Lower lobe of right lung (tissue), 2 donors: ENCODE measurements at regions not wholly inside any gene's neighbourhood (a gene's known extent, or its start where the extent isn't known, plus 50 kb on each side); places are given as distances from the start of the nearest gene placed in this dataset.
"Not testable (repeated sequence)": the region's sequence is repeated elsewhere in the genome, so short reads cannot be mapped to it uniquely, and the experiment has no call there.

ENCODE experiments used
- ATAC-seq, 2 donors: fragments of 200-7000 bp; cut with Tn5 transposase; one replicate each; pipeline ENCODE4 v1.9.1; 2020 to 2022; ENCODE audit warnings: mild to moderate bottlenecking in 2 of 2, moderate library complexity in 2 of 2
- DNase-seq: peaks from one replicate; pipeline ENCODE4 v3.0.0-alpha.2; 2020
- H3K27ac ChIP-seq: fragments of 200-600 bp; one replicate; pipeline ENCODE4 v1.8.0; 2022
- H3K27me3 ChIP-seq: fragments of 200-600 bp; one replicate; pipeline ENCODE4 v1.8.0; 2022; ENCODE audit warnings: low read depth
- H3K36me3 ChIP-seq: fragments of 200-600 bp; one replicate; pipeline ENCODE4 v1.8.0; 2022; ENCODE audit warnings: mild to moderate bottlenecking
- H3K4me1 ChIP-seq: fragments of 200-600 bp; one replicate; pipeline ENCODE4 v1.8.0; 2022
- H3K4me3 ChIP-seq: fragments of 200-600 bp; one replicate; pipeline ENCODE4 v1.8.0; 2022; ENCODE audit warnings: mild to moderate bottlenecking
- H3K9me3 ChIP-seq: fragments of 200-600 bp; one replicate; pipeline ENCODE4 v1.8.0; 2022
- intact Hi-C: fragments of 100-400 bp; cut with DNase I; formaldehyde crosslinking; loops from one replicate; pipeline ENCODE4 v1.11.0; 2022
- TF ChIP-seq, protein P1 (sequence below): fragments of 200-600 bp; IDR thresholded peaks from one replicate; pipeline ENCODE4 v1.8.0; 2022; ENCODE audit warnings: antibody characterized with exemption, mild to moderate bottlenecking
- donor health status: DM: no; HTN: yes; CAD: no; lungs with severe emphysema.

DNA sequence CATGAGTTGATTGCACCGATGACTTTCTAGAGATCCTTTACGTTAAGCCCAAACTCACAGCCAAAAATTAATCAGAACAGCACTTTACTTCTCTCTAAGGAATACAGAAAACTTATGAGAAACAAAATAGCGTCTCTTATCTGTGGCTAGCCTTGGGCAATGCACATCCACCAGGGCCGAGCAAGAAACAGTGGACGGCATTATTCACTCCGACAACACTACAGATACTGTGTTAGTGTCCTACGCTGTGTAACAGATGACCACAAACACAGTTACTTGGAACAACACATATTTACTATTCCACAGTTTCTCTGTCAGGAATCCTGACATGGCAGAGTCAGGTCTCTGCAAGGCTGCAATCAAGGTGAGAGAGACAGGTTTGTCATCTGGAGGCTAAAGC is 598.3 kb upstream of the ADARB2 start:
- Histone ChIP-seq H3K36me3 (no peaks in the 10 kb centered on the region), H3K27ac (no peak overlapping the region), H3K4me1 (no peaks in the 10 kb centered on the region), H3K27me3 (no peaks in the 10 kb centered on the region), H3K4me3 (no peak overlapping the region), H3K9me3 (no peaks in the 10 kb centered on the region)
- intact Hi-C loops = no loop called here
- TF ChIP-seq, protein P1, sequence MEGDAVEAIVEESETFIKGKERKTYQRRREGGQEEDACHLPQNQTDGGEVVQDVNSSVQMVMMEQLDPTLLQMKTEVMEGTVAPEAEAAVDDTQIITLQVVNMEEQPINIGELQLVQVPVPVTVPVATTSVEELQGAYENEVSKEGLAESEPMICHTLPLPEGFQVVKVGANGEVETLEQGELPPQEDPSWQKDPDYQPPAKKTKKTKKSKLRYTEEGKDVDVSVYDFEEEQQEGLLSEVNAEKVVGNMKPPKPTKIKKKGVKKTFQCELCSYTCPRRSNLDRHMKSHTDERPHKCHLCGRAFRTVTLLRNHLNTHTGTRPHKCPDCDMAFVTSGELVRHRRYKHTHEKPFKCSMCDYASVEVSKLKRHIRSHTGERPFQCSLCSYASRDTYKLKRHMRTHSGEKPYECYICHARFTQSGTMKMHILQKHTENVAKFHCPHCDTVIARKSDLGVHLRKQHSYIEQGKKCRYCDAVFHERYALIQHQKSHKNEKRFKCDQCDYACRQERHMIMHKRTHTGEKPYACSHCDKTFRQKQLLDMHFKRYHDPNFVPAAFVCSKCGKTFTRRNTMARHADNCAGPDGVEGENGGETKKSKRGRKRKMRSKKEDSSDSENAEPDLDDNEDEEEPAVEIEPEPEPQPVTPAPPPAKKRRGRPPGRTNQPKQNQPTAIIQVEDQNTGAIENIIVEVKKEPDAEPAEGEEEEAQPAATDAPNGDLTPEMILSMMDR = no peak
- ATAC-seq = no peak
- DNase-seq = no peak

DNA sequence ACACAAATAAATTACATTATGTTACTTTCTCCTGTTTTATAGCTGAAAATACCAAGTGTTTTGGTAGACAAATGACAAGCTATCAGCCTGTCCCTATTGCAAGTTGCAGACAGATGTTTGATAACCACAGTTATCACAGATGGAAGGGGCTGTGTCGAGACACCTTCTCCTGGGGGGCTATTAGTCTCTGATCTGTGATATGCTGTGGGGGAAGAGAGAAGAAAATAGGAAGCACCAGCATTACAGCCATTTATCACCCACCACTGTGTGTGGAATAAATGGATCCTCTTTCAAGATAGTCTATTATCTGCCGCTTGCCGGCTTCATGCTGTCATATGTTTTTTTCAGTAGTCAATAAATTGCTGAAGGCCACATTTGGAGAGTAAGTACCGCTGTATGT is 597.2 kb upstream of the ADARB2 start:
- H3K9me3 ChIP-seq = no peaks in the 10 kb centered on the region
- no peak overlapping the region for H3K4me3 ChIP-seq
- H3K36me3 ChIP-seq = no peaks in the 10 kb centered on the region
- TF ChIP-seq, protein P1 = no peak
- H3K27me3 ChIP-seq = no peaks in the 10 kb centered on the region
- no peak overlapping the region for H3K27ac ChIP-seq
- H3K4me1 ChIP-seq = no peaks in the 10 kb centered on the region
- intact Hi-C loops = no loop called here
- no peak for ATAC-seq
- DNase-seq = no peak

DNA sequence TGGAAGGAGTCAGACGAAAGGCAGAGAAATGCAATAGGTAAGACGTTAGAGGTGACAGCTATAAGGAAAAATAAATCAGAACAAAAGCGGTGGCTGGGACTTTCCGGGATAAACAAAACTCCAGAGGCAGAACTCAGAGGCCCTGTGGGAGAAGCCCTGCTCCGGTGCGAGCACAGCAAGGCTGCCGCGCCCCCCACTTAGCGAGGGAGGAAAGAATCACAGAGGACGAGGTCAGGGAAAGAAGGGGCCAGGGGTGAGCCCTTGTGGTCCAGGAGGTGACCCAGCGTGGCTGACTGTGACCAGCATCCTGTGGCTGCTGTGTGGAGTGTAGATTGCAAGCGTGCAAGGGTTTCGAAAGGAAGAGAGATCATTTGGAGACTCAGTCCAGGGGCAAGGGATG is 591.8 kb upstream of the ADARB2 start:
- H3K4me1 ChIP-seq = no peaks in the 10 kb centered on the region
- H3K27me3 ChIP-seq = no peaks in the 10 kb centered on the region
- H3K4me3 ChIP-seq = no peak overlapping the region
- no peaks in the 10 kb centered on the region for H3K9me3 ChIP-seq
- intact Hi-C loops = no loop called here
- H3K27ac ChIP-seq = no peak overlapping the region
- DNase-seq (no peak), ATAC-seq (no peak)
- TF ChIP-seq, protein P1 = no peak
- no peaks in the 10 kb centered on the region for H3K36me3 ChIP-seq

DNA sequence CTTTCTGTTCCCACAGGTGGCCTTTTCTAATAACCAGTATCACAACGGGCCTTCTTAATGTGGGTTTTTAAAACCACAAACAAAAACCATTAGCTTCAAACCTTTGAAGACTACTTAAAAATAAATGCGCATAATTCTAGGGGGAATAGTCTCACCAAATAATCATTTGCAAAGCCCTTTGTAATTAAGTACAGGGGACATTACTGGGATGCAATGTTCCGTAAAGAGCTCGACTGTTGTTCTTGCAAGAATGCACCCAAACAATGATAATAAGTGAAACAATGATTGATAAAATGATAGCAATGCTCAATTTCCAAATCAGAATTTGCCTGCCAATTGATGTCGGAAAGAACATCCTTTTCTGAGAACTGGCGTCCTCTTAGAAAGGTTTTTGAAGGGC is 589.1 kb upstream of the ADARB2 start:
- Histone ChIP-seq H3K27ac (no peak overlapping the region), H3K27me3 (no peaks in the 10 kb centered on the region), H3K4me1 (no peaks in the 10 kb centered on the region), H3K4me3 (no peak overlapping the region), H3K9me3 (no peaks in the 10 kb centered on the region), H3K36me3 (no peaks in the 10 kb centered on the region)
- TF ChIP-seq, protein P1 = no peak
- intact Hi-C loops = no loop called here
- DNase-seq (no peak), ATAC-seq (no peak)

DNA sequence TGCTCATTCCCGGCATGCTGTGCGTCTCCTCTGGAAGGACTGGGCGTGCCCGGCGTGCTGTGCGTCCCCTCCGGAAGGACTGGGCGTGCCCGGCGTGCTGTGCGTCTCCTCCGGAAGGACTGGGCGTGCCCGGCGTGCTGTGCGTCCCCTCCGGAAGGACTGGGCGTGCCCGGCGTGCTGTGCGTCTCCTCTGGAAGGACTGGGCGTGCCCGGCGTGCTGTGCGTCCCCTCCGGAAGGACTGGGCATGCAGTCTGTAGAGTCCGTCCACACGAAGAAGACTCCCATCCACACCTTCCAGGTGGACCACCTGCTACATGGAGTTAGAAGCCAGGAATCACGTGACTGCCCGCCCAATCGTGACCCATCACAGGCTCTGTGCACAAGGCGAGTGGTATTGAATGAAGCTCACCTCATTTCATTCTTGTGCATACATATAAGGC is 577.7 kb upstream of the ADARB2 start:
- H3K27me3 ChIP-seq, H3K27ac ChIP-seq, intact Hi-C loops, ATAC-seq, H3K4me3 ChIP-seq, H3K4me1 ChIP-seq, H3K9me3 ChIP-seq, H3K36me3 ChIP-seq, DNase-seq: not testable (repeated sequence)

DNA sequence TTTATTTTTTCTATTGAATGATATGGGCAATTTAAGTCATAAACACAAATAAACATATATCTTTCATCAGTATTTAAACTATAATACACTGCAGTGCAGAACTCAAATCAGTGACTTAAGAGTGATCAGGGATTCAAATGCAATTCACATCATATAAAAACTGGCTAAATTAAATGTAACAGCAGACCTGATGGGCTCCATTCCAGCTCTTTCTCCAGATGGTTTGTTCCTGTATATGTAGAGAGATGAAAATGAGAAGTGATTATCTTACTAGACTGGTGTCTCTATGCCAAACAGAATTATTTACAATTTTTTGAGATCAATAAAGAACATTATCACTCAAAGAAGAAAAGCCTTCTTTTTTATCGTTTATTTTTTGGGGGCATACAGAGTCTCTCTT is 568.8 kb upstream of the ADARB2 start:
- no peaks in the 10 kb centered on the region for H3K9me3 ChIP-seq
- no peaks in the 10 kb centered on the region for H3K36me3 ChIP-seq
- TF ChIP-seq, protein P1 = no peak
- H3K27ac ChIP-seq = no peak overlapping the region
- intact Hi-C loops = no loop called here
- no peak for DNase-seq
- no peaks in the 10 kb centered on the region for H3K27me3 ChIP-seq
- no peak overlapping the region for H3K4me3 ChIP-seq
- H3K4me1 ChIP-seq = no peaks in the 10 kb centered on the region
- ATAC-seq = no peak
